ENCODE measurements at regions not wholly inside any gene's neighbourhood (a gene's known extent, or its start where the extent isn't known, plus 50 kb on each side); places are given as distances from the start of the nearest gene placed in this dataset.

- no peak for DNase-seq (ENCODE audit: low read depth)
- TF ChIP-seq CTCF (conservative IDR thresholded peaks at IDR 0.05; ENCODE audit: low read depth, low read length): no peak
- H3K4me3 ChIP-seq (ENCODE audit: low read depth, low read length): no peak overlapping the region
Observed at GRCh38 chr12:41942354-41942753, 202.3 kb downstream of the GXYLT1 start.

GRCh38 chr12:41941079-41941478 lies 203.6 kb downstream of the GXYLT1 start:
- TF ChIP-seq CTCF (conservative IDR thresholded peaks at IDR 0.05; ENCODE audit: low read depth, low read length): no peak
- DNase-seq (ENCODE audit: low read depth): no peak
- no peak overlapping the region for H3K4me3 ChIP-seq (ENCODE audit: low read depth, low read length)

GRCh38 chr12:41940571-41940970 lies 204.1 kb downstream of the GXYLT1 start:
- no peak for TF ChIP-seq CTCF (conservative IDR thresholded peaks at IDR 0.05; ENCODE audit: low read depth, low read length)
- DNase-seq (ENCODE audit: low read depth): no peak
- H3K4me3 ChIP-seq (ENCODE audit: low read depth, low read length): no peak overlapping the region

- H3K4me3 ChIP-seq (ENCODE audit: low read depth, low read length): no peak overlapping the region
- no peak for DNase-seq (ENCODE audit: low read depth)
- no peak for TF ChIP-seq CTCF (conservative IDR thresholded peaks at IDR 0.05; ENCODE audit: low read depth, low read length)
Observed at GRCh38 chr12:41936333-41936732, 208.3 kb downstream of the GXYLT1 start.

DNA sequence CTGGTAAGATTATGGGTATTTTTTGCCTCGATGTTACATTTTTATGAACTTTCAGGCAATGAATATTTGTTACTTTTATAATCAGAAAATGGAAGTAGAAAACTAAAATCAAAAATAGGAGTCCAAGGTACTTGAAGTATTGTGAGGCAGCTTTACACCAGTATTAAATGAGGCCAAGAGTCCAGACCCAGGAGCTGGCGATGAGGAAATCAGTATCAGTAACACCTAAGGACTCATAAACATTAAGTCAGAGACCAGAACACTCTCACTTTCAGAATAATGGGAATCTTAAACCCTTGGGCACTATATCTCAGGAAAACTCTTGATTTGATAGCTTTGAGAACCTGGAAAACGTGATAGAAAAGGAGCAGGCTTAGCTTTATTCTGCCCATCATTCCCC lies 208.8 kb downstream of the GXYLT1 start:
- DNase-seq (ENCODE audit: low read depth): no peak
- H3K4me3 ChIP-seq (ENCODE audit: low read depth, low read length): no peak overlapping the region
- no peak for TF ChIP-seq CTCF (conservative IDR thresholded peaks at IDR 0.05; ENCODE audit: low read depth, low read length)

- TF ChIP-seq CTCF (conservative IDR thresholded peaks at IDR 0.05; ENCODE audit: low read depth, low read length): peak; percentile 9
- peak overlapping the region; percentile 59 for H3K4me3 ChIP-seq (ENCODE audit: low read depth, low read length)
- no peak for DNase-seq (ENCODE audit: low read depth)
Observed at GRCh38 chr12:41932470-41932991, 212.1 kb downstream of the GXYLT1 start.

DNA sequence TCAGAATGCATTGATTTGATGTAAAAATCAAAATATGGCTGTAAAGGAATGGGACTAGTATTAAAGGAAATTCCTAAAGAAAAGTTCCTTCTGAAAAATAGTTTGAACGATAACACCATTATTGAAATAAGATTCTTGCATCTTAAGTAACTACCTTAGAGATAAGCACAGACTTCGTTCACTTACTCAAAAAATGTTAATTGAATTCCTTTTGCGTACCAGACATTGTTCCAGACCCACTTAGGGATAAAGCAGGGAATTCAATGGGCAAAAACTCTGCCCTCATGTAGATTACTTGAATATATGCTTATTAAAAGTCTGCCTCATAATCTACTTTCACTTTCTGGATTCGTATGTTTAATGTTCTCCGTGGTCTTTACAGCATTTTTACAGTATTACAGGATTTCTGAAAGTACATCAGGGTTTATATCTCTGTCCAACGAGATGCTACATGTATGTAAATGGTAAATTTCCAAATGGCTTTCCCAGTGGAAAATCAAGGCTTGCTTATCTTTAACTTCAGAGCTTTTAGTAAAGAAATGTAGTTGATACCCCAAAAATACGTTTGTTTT lies 213.7 kb downstream of the GXYLT1 start:
- no peak overlapping the region for H3K4me3 ChIP-seq (ENCODE audit: low read depth, low read length)
- DNase-seq (ENCODE audit: low read depth): no peak
- no peak for TF ChIP-seq CTCF (conservative IDR thresholded peaks at IDR 0.05; ENCODE audit: low read depth, low read length)
